EL (cell line): ENCODE measurements at regions not wholly inside any gene's neighbourhood (a gene's known extent, or its start where the extent isn't known, plus 50 kb on each side); places are given as distances from the start of the nearest gene placed in this dataset.
"Not testable (repeated sequence)": the region's sequence is repeated elsewhere in the genome, so short reads cannot be mapped to it uniquely, and the experiment has no call there.

ENCODE experiments used
- DNase-seq: peaks from one replicate; pipeline ENCODE4 v3.0.0-alpha.2; 2016

- no peak for DNase-seq
These were observed 264.0 kb upstream of the DPYD start for GRCh38 chr1:98184856-98185255.

GRCh38 chr1:98181036-98181764, 260.4 kb upstream of the DPYD start:
- no peak for DNase-seq

- DNase-seq, result no peak
These were observed 258.4 kb upstream of the DPYD start for GRCh38 chr1:98179151-98179773.

GRCh38 chr1:98177751-98178150, 256.9 kb upstream of the DPYD start:
- no peak for DNase-seq

- no peak for DNase-seq
These were observed 256.1 kb upstream of the DPYD start for GRCh38 chr1:98176936-98177335.

GRCh38 chr1:98176414-98176813, 255.6 kb upstream of the DPYD start:
- no peak for DNase-seq

GRCh38 chr1:98172578-98172977, 251.7 kb upstream of the DPYD start:
- DNase-seq, result no peak

GRCh38 chr1:98172022-98172421, 251.2 kb upstream of the DPYD start:
- no peak for DNase-seq

- no peak for DNase-seq
These were observed 243.7 kb upstream of the DPYD start for GRCh38 chr1:98164509-98164908.

- DNase-seq, result peak; percentile 28
These were observed 236.9 kb upstream of the DPYD start for GRCh38 chr1:98157524-98158313.

GRCh38 chr1:98147280-98147679, 226.4 kb upstream of the DPYD start:
- DNase-seq, result no peak

- DNase-seq, result no peak
These were observed 224.8 kb upstream of the DPYD start for GRCh38 chr1:98145655-98146054.

- no peak for DNase-seq
These were observed 222.6 kb upstream of the DPYD start for GRCh38 chr1:98143403-98143802.

GRCh38 chr1:98133131-98133530, 212.3 kb upstream of the DPYD start:
- no peak for DNase-seq

- DNase-seq, result no peak
These were observed 209.6 kb upstream of the DPYD start for GRCh38 chr1:98130408-98130807.

- DNase-seq, result no peak
These were observed 208.7 kb upstream of the DPYD start for GRCh38 chr1:98129491-98129890.

GRCh38 chr1:98126740-98127139, 205.9 kb upstream of the DPYD start:
- no peak for DNase-seq

GRCh38 chr1:98121646-98122045, 200.8 kb upstream of the DPYD start:
- peak; percentile 7 for DNase-seq

- DNase-seq, result peak; percentile 21
These were observed 199.0 kb upstream of the DPYD start for GRCh38 chr1:98119796-98120195.

GRCh38 chr1:98113811-98114210, 193.0 kb upstream of the DPYD start:
- DNase-seq, result no peak

GRCh38 chr1:98112626-98113025, 191.8 kb upstream of the DPYD start:
- DNase-seq, result no peak

GRCh38 chr1:98110674-98111073, 189.8 kb upstream of the DPYD start:
- DNase-seq, result peak; percentile 78

- DNase-seq, result not testable (repeated sequence)
These were observed 187.5 kb upstream of the DPYD start for GRCh38 chr1:98108378-98108777.

- no peak for DNase-seq
These were observed 186.4 kb upstream of the DPYD start for GRCh38 chr1:98107256-98107655.
